Tibial nerve (tissue), 3 donors: ENCODE measurements at regions not wholly inside any gene's neighbourhood (a gene's known extent, or its start where the extent isn't known, plus 50 kb on each side); places are given as distances from the start of the nearest gene placed in this dataset.

Experiments used
- CTCF ChIP-seq, 5 experiments: fragments of 200-600 bp in 3 of 5; fragments of 450-650 bp in 2 of 5; sonication (generic) in 3 of 5; IDR thresholded peaks; one replicate each; pipeline ENCODE4 v1.5.1; 2016 to 2019; ENCODE audit warnings: antibody characterized with exemption in 5 of 5, mild to moderate bottlenecking in 3 of 5, moderate library complexity in 2 of 5
- POLR2A ChIP-seq, 2 donors: fragments of 450-650 bp; IDR thresholded peaks; one replicate each; pipeline ENCODE4 v1.6.1; 2017; ENCODE audit warnings: antibody characterized with exemption in 2 of 2, mild to moderate bottlenecking in 2 of 2, moderate library complexity in 2 of 2

GRCh38 chr12:92539976-92540781 is 162.6 kb upstream of the PLEKHG7 start:
- TF ChIP-seq POLR2A (IDR thresholded peaks at IDR 0.05) (no peak), CTCF (IDR thresholded peaks at IDR 0.05) (peak in 3 of 5 experiments; percentile 20 to 30 (median 25))
